ENCODE measurements at regions not wholly inside any gene's neighbourhood (a gene's known extent, or its start where the extent isn't known, plus 50 kb on each side); places are given as distances from the start of the nearest gene placed in this dataset.

DNA sequence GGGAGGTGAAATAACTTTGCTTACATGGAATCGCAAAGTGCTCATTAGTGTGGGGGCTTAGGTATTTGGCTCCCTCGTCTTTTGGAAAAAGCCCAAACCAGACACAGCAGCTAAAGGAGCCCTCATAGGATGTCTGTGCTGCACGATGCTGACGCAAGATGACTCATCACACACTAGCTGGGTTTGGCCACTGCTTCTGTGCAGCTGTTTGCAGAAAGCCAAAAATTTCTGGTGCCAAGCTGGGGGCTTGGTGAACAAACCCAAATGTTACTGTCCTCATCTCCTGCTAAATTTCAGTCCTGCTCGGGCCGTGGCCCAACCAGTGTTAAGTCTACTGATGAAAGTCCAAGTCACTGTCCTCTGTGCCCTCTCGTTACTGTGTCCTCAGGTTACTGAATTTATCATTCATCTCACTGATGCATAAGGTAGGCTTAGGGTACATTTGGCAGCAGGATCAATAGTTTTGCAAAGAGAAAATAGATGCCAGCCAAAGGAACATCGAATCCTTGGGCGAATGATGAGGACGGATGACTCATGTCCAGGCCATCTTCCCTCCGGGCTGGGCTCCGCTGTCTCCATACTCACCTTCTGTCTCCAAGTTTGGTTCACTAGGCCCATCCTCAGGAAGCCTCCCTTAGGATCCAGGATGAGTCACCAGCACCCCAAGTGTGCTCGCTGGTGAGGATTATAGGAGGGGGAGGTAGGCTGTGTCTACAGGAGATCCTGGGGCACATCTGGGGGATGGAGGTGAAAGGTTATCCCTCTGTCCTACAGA, 177.7 kb downstream of the ADSS2 start:
- TF ChIP-seq POLR2A (IDR thresholded peaks at IDR 0.05) = no peak
- TF ChIP-seq, protein P1, sequence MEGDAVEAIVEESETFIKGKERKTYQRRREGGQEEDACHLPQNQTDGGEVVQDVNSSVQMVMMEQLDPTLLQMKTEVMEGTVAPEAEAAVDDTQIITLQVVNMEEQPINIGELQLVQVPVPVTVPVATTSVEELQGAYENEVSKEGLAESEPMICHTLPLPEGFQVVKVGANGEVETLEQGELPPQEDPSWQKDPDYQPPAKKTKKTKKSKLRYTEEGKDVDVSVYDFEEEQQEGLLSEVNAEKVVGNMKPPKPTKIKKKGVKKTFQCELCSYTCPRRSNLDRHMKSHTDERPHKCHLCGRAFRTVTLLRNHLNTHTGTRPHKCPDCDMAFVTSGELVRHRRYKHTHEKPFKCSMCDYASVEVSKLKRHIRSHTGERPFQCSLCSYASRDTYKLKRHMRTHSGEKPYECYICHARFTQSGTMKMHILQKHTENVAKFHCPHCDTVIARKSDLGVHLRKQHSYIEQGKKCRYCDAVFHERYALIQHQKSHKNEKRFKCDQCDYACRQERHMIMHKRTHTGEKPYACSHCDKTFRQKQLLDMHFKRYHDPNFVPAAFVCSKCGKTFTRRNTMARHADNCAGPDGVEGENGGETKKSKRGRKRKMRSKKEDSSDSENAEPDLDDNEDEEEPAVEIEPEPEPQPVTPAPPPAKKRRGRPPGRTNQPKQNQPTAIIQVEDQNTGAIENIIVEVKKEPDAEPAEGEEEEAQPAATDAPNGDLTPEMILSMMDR (IDR thresholded peaks at IDR 0.05) = no peak

All from vagina (tissue), 2 donors.